ENCODE measurements at regions not wholly inside any gene's neighbourhood (a gene's known extent, or its start where the extent isn't known, plus 50 kb on each side); places are given as distances from the start of the nearest gene placed in this dataset.

DNA sequence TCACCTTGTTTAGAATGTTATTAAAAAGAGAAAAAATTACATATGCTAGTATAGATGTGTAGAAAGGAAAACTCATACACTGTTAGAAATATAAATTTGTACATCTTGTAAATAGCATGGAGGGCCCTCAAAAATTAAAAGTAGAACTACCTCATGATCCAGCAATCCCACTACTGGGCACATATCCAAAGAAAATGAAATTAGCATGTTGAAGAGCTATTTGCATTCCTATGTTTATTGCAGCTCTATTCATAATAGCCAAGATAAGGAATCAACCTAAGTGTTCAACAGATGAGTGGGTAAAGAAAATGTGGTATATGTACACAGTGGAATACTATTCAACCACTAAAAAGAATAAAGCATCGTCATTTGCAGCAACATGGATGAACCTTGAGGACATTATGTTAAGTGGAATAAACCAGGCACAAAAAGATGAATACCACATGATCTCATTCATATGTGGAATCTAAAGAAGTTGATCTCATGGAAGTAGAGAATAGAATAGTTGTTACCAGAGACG lies 251.5 kb upstream of the THUMPD2 start:
- no peak overlapping the region for H2BK12ac ChIP-seq (ENCODE audit: low read depth, low read length)
- CTCF ChIA-PET (ENCODE audit: partially characterized antibody), result interaction anchor here (1.2 kb wide), 1 partner anchor 120 kb away, joined by 3 read pairs; no protein-coding TSS in a partner anchor
- H3K27ac ChIP-seq (ENCODE audit: low read depth, low read length), result no peak overlapping the region
- no peaks in the 10 kb centered on the region for H3K23me2 ChIP-seq (ENCODE audit: low read depth, low read length)
- H3K9me3 ChIP-seq (ENCODE audit: insufficient read depth in 2 of 2, low read depth in 1 of 2, low read length in 1 of 2), result peaks cover 4 to 5% of the 10 kb centered on the region in 2 experiments
- H3K9ac ChIP-seq (replicated peaks in 1 of 4; ENCODE audit: extremely low read depth in 1 of 4, low read depth in 3 of 4, low read length in 3 of 4), result no peak overlapping the region
- H4K8ac ChIP-seq (ENCODE audit: extremely low read depth, insufficient read depth, low read length), result no peak overlapping the region
- POLR2A ChIA-PET (ENCODE audit: partially characterized antibody), result no interaction called here
- DNase-seq (ENCODE audit: low read depth in 1 of 2, low spot score in 2 of 2) (no peak), FAIRE-seq (no peak)
- WGBS, 2 experiments (ENCODE audit: extremely low coverage in 1 of 2, insufficient coverage in 1 of 2, insufficient read length in 1 of 2, insufficient replicate concordance in 2 of 2, low coverage in 1 of 2, low lambda C conversion rate in 2 of 2, missing lambda C conversion rate in 1 of 2), result 90% methylated on average over 2 of the region's 2 CpGs; no CpG with 5 or more reads in 1 of the 2 experiments
- no peak overlapping the region for H2BK20ac ChIP-seq (ENCODE audit: low read length)
- H3K27me3 ChIP-seq (replicated peaks in 1 of 4; ENCODE audit: control insufficient read depth in 3 of 4, extremely low read depth in 1 of 4, insufficient read depth in 3 of 4, low read length in 3 of 4), result no peaks in the 10 kb centered on the region
- no peak overlapping the region for H2AFZ ChIP-seq (ENCODE audit: low read length)
- no peaks in the 10 kb centered on the region for H3K79me2 ChIP-seq (ENCODE audit: control insufficient read depth in 1 of 2, insufficient read depth in 2 of 2, low read length in 2 of 2)
- no peaks in the 10 kb centered on the region for H3K4me1 ChIP-seq (replicated peaks in 1 of 4; ENCODE audit: control insufficient read depth in 3 of 4, insufficient read depth in 4 of 4, low read length in 3 of 4)
- no peak overlapping the region for H4K91ac ChIP-seq (replicated peaks; ENCODE audit: insufficient read length, low read length)
- no peak overlapping the region for H2BK15ac ChIP-seq (ENCODE audit: low read length)
- H4K20me1 ChIP-seq (replicated peaks in 1 of 2; ENCODE audit: control insufficient read depth in 1 of 2, insufficient read depth in 2 of 2, low read length in 2 of 2), result no peaks in the 10 kb centered on the region
- H3K4me2 ChIP-seq (ENCODE audit: insufficient read depth in 1 of 2, low read depth in 2 of 2, low read length in 2 of 2), result no peak overlapping the region
- H3K36me3 ChIP-seq (ENCODE audit: control insufficient read depth in 2 of 4, insufficient read depth in 4 of 4, low read length in 3 of 4), result no peaks in the 10 kb centered on the region
- no peak overlapping the region for H2AK5ac ChIP-seq (ENCODE audit: low read depth, low read length)
- H3K79me1 ChIP-seq (ENCODE audit: low read depth, low read length), result no peaks in the 10 kb centered on the region
- no peak overlapping the region for H4K5ac ChIP-seq (ENCODE audit: insufficient read length, low read depth, low read length)
- H3K56ac ChIP-seq (replicated peaks; ENCODE audit: insufficient read length, low read depth, low read length), result no peak overlapping the region
- no peak overlapping the region for H3K4me3 ChIP-seq (ENCODE audit: extremely low read depth in 1 of 4, insufficient read depth in 2 of 4, low read depth in 3 of 4, low read length in 4 of 4)
- no peak overlapping the region for H2BK5ac ChIP-seq (ENCODE audit: low read depth, low read length)
- no peak overlapping the region for H2BK120ac ChIP-seq (replicated peaks; ENCODE audit: low read depth, low read length)
- H3K14ac ChIP-seq (ENCODE audit: insufficient read length), result no peak overlapping the region
- no peak overlapping the region for H3K23ac ChIP-seq (ENCODE audit: insufficient read length)
- H3K18ac ChIP-seq (ENCODE audit: extremely low read depth, low read length), result no peak overlapping the region
- H3K4ac ChIP-seq (replicated peaks; ENCODE audit: insufficient read length, low read depth, low read length), result no peak overlapping the region
- TF ChIP-seq EGR1 (IDR thresholded peaks at IDR 0.05; ENCODE audit: borderline replicate concordance, low read depth, low read length) (no peak), CHD1 (IDR thresholded peaks at IDR 0.05; ENCODE audit: low read depth, low read length) (no peak), EZH2 (IDR thresholded peaks at IDR 0.05; ENCODE audit: low read depth, low read length, severe bottlenecking) (no peak), CBX8 (IDR thresholded peaks at IDR 0.05; ENCODE audit: borderline replicate concordance, low read depth, low read length) (no peak), TCF12 (IDR thresholded peaks at IDR 0.05; ENCODE audit: low read depth, low read length) (no peak), HDAC2 (IDR thresholded peaks at IDR 0.05; ENCODE audit: borderline replicate concordance in 1 of 2, low read depth in 2 of 2, low read length in 2 of 2) (no peak), CEBPB (IDR thresholded peaks at IDR 0.05; ENCODE audit: low read depth, low read length) (no peak), RNF2 (IDR thresholded peaks at IDR 0.05; ENCODE audit: borderline replicate concordance, low read depth, low read length, missing control alignments, poor library complexity, severe bottlenecking) (no peak), GTF2F1 (IDR thresholded peaks at IDR 0.05; ENCODE audit: borderline replicate concordance, low read depth, low read length) (no peak), FOSL1 (IDR thresholded peaks at IDR 0.05; ENCODE audit: insufficient read depth, low read depth, low read length) (no peak), MAX (IDR thresholded peaks at IDR 0.05) (no peak), SIN3A (conservative IDR thresholded peaks at IDR 0.05 in 1 of 2, IDR thresholded peaks at IDR 0.05 in 1 of 2; ENCODE audit: low read depth in 1 of 2, low read length in 2 of 2) (no peak), BACH1 (IDR thresholded peaks at IDR 0.05; ENCODE audit: low read length) (no peak), TAF1 (IDR thresholded peaks at IDR 0.05; ENCODE audit: low read depth, low read length) (no peak)

Measured in H1 (cell line).